OCI-LY7 (cell line): ENCODE measurements at regions not wholly inside any gene's neighbourhood (a gene's known extent, or its start where the extent isn't known, plus 50 kb on each side); places are given as distances from the start of the nearest gene placed in this dataset.

Experiments
- CTCF ChIP-seq: fragments of 200-600 bp; sonication (generic); conservative IDR thresholded peaks from 2 replicates; pipeline ENCODE4 v1.5.1; 2014; ENCODE audit warnings: mild to moderate bottlenecking, antibody characterized with exemption, low read length, moderate library complexity, mixed read lengths
- EZH2phosphoT487 ChIP-seq: fragments of 200-600 bp; sonication (generic); IDR thresholded peaks from 2 replicates; pipeline ENCODE4 v1.6.1; 2018; ENCODE audit warnings: low read depth, borderline replicate concordance, mild to moderate bottlenecking, mixed run types, antibody characterized with exemption, low read length, moderate library complexity, mixed read lengths

- TF ChIP-seq CTCF, result no peak
- TF ChIP-seq EZH2phosphoT487, result no peak
Measured at GRCh38 chr11:19598456-19598855, 114.2 kb upstream of the NAV2 start.
